ENCODE measurements at regions not wholly inside any gene's neighbourhood (a gene's known extent, or its start where the extent isn't known, plus 50 kb on each side); places are given as distances from the start of the nearest gene placed in this dataset.

DNA sequence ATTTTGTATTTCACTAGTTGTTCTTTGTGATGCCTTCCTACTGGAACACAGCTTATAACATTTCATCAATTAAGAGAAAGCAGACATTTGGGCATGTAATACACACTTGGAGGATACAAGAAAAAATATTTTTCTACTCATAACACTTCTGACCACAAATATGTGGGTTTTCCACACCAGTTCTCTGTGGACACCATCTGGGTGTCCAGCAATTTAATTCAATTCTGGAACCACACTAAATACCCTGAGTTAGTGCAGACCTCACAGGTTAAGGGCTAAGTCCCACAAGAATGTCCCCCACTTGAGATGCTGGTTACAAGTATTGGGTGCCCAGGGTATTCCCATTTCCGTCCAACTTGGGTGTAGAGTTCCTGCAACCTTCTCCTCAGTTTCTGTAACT is 91.1 kb upstream of the SKOR2 start:
- TF ChIP-seq, protein P1, sequence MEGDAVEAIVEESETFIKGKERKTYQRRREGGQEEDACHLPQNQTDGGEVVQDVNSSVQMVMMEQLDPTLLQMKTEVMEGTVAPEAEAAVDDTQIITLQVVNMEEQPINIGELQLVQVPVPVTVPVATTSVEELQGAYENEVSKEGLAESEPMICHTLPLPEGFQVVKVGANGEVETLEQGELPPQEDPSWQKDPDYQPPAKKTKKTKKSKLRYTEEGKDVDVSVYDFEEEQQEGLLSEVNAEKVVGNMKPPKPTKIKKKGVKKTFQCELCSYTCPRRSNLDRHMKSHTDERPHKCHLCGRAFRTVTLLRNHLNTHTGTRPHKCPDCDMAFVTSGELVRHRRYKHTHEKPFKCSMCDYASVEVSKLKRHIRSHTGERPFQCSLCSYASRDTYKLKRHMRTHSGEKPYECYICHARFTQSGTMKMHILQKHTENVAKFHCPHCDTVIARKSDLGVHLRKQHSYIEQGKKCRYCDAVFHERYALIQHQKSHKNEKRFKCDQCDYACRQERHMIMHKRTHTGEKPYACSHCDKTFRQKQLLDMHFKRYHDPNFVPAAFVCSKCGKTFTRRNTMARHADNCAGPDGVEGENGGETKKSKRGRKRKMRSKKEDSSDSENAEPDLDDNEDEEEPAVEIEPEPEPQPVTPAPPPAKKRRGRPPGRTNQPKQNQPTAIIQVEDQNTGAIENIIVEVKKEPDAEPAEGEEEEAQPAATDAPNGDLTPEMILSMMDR (conservative IDR thresholded peaks at IDR 0.05; ENCODE audit: low read depth in 2 of 2): no peak
- no peak for TF ChIP-seq EZH2 (IDR thresholded peaks at IDR 0.05; ENCODE audit: low read depth, unreplicated experiment)
